ENCODE measurements at regions not wholly inside any gene's neighbourhood (a gene's known extent, or its start where the extent isn't known, plus 50 kb on each side); places are given as distances from the start of the nearest gene placed in this dataset.
A peak's percentile ranks its signal among the peaks of the same experiment; 100 is the strongest.

DNA sequence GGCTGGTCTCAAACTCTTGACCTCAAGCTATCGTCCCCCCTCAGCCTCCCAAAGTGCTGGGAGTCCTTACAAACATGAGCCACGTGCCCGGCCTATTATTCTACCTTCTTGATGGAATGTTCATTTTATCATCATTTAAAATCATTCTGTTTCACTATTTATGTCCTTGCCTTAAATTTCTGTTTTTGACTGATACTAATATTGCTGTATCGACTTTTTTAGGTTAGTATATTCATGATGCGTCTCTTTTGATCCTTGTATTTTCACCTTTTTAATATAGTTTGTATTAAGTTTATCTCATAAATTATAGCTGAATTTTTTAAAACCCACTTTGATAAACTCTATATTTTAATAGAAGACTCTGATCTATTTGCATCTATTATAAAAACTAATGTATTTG, 98.4 kb upstream of the STXBP5 start:
- no TSS peak for BruUV-seq (replicated peaks)
- peaks cover 12% of the 10 kb centered on the region for H3K4me1 ChIP-seq (ENCODE audit: control insufficient read depth, insufficient read depth, low read length)
- CTCF ChIA-PET = interaction anchor here (0.6 kb wide), 1 partner anchor 9 kb away, joined by 3 read pairs; no protein-coding TSS in a partner anchor
- ATAC-seq (no peak), DNase-seq (ENCODE audit: low read depth, low spot score) (no peak)
- in situ Hi-C loops (cut with HindIII; ENCODE audit: low pct_unique_long_range_greater_than_20kb, low sequenced_read_pairs) = no loop called here
- intact Hi-C loops (cut with micrococcal nuclease; ENCODE audit: unreplicated experiment) = no loop called here
- H3K9me3 ChIP-seq (ENCODE audit: control insufficient read depth, insufficient read depth, low read depth, low read length) = no peaks in the 10 kb centered on the region
- no peak overlapping the region; the same call in 1 of the 2 replicates for H3K27ac ChIP-seq (ENCODE audit: low read length)
- no peak overlapping the region for H3K4me3 ChIP-seq (ENCODE audit: low read depth in 2 of 2, low read length in 2 of 2)
- TF ChIP-seq, protein P1, sequence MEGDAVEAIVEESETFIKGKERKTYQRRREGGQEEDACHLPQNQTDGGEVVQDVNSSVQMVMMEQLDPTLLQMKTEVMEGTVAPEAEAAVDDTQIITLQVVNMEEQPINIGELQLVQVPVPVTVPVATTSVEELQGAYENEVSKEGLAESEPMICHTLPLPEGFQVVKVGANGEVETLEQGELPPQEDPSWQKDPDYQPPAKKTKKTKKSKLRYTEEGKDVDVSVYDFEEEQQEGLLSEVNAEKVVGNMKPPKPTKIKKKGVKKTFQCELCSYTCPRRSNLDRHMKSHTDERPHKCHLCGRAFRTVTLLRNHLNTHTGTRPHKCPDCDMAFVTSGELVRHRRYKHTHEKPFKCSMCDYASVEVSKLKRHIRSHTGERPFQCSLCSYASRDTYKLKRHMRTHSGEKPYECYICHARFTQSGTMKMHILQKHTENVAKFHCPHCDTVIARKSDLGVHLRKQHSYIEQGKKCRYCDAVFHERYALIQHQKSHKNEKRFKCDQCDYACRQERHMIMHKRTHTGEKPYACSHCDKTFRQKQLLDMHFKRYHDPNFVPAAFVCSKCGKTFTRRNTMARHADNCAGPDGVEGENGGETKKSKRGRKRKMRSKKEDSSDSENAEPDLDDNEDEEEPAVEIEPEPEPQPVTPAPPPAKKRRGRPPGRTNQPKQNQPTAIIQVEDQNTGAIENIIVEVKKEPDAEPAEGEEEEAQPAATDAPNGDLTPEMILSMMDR (IDR thresholded peaks at IDR 0.05) = no peak
- no peak for TF ChIP-seq TCF7L2 (IDR thresholded peaks at IDR 0.05; ENCODE audit: low read depth, low read length)
- TF ChIP-seq, protein P2, sequence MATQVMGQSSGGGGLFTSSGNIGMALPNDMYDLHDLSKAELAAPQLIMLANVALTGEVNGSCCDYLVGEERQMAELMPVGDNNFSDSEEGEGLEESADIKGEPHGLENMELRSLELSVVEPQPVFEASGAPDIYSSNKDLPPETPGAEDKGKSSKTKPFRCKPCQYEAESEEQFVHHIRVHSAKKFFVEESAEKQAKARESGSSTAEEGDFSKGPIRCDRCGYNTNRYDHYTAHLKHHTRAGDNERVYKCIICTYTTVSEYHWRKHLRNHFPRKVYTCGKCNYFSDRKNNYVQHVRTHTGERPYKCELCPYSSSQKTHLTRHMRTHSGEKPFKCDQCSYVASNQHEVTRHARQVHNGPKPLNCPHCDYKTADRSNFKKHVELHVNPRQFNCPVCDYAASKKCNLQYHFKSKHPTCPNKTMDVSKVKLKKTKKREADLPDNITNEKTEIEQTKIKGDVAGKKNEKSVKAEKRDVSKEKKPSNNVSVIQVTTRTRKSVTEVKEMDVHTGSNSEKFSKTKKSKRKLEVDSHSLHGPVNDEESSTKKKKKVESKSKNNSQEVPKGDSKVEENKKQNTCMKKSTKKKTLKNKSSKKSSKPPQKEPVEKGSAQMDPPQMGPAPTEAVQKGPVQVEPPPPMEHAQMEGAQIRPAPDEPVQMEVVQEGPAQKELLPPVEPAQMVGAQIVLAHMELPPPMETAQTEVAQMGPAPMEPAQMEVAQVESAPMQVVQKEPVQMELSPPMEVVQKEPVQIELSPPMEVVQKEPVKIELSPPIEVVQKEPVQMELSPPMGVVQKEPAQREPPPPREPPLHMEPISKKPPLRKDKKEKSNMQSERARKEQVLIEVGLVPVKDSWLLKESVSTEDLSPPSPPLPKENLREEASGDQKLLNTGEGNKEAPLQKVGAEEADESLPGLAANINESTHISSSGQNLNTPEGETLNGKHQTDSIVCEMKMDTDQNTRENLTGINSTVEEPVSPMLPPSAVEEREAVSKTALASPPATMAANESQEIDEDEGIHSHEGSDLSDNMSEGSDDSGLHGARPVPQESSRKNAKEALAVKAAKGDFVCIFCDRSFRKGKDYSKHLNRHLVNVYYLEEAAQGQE (IDR thresholded peaks at IDR 0.05; ENCODE audit: insufficient read depth in 1 of 2, low read depth in 2 of 2, low read length in 1 of 2) = no peak
- TF ChIP-seq POLR2AphosphoS5 (IDR thresholded peaks at IDR 0.05; ENCODE audit: low read depth, low read length) = no peak
- TF ChIP-seq SIN3A (IDR thresholded peaks at IDR 0.05; ENCODE audit: borderline replicate concordance, insufficient read depth, low read depth, low read length) = no peak
- no peaks in the 10 kb centered on the region for H3K27me3 ChIP-seq (ENCODE audit: control insufficient read depth, insufficient read depth, low read length)
- no peaks in the 10 kb centered on the region for H3K36me3 ChIP-seq (ENCODE audit: control insufficient read depth, insufficient read depth, low read length)
- POLR2A ChIA-PET = no interaction called here

DNA sequence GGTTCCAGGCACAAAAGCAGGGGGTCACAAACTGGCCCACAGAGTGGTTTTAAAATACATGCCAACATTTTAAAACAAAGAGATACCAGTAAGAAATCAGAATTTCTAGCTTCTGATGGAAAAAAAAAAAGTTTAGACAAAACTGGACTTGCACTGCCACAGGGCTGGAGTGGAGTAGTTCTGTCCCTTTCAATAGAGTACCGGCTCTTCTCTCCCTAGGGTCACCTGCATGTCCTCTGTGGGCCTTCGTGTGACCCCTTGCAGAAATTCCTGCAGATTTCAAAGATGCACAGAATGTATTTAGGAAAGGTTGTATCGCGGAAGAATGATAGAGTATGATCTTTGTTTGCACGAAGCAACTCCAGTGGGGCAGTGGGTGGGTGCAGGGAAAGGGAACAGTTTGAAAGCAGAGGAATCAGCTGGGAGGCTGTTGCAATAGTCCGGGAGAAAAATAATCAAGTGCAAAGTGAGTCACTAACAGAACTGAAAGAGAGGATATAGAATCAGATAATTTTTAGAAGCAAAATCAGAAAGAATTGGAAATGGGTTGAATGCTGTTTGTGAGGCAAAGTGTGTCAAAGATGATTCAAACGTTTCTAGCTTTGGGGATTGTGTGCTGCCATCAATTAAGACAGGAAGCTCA, 97.3 kb upstream of the STXBP5 start:
- BruUV-seq (replicated peaks) = no TSS peak
- in situ Hi-C loops (cut with HindIII; ENCODE audit: low pct_unique_long_range_greater_than_20kb, low sequenced_read_pairs) = no loop called here
- H3K4me1 ChIP-seq (ENCODE audit: control insufficient read depth, insufficient read depth, low read length) = peaks cover 12% of the 10 kb centered on the region
- no peak for TF ChIP-seq POLR2AphosphoS5 (IDR thresholded peaks at IDR 0.05; ENCODE audit: low read depth, low read length)
- TF ChIP-seq, protein P1 (IDR thresholded peaks at IDR 0.05) = no peak
- TF ChIP-seq SIN3A (IDR thresholded peaks at IDR 0.05; ENCODE audit: borderline replicate concordance, insufficient read depth, low read depth, low read length) = no peak
- TF ChIP-seq TCF7L2 (IDR thresholded peaks at IDR 0.05; ENCODE audit: low read depth, low read length) = no peak
- TF ChIP-seq, protein P2 (IDR thresholded peaks at IDR 0.05; ENCODE audit: insufficient read depth in 1 of 2, low read depth in 2 of 2, low read length in 1 of 2) = no peak
- POLR2A ChIA-PET = no interaction called here
- intact Hi-C loops (cut with micrococcal nuclease; ENCODE audit: unreplicated experiment) = no loop called here
- DNase-seq (ENCODE audit: low read depth, low spot score) = no peak
- peak overlapping the region in 1 of 2 experiments; percentile 17; a peak in 2 of 4 replicates for H3K4me3 ChIP-seq (ENCODE audit: low read depth in 2 of 2, low read length in 2 of 2)
- no peaks in the 10 kb centered on the region for H3K27me3 ChIP-seq (ENCODE audit: control insufficient read depth, insufficient read depth, low read length)
- H3K9me3 ChIP-seq (ENCODE audit: control insufficient read depth, insufficient read depth, low read depth, low read length) = no peaks in the 10 kb centered on the region
- H3K27ac ChIP-seq (ENCODE audit: low read length) = peak overlapping the region; percentile 69
- peak; percentile 76 for ATAC-seq
- no peaks in the 10 kb centered on the region for H3K36me3 ChIP-seq (ENCODE audit: control insufficient read depth, insufficient read depth, low read length)
- CTCF ChIA-PET = no interaction called here
